Pancreas (tissue), 10 donors: ENCODE measurements at regions not wholly inside any gene's neighbourhood (a gene's known extent, or its start where the extent isn't known, plus 50 kb on each side); places are given as distances from the start of the nearest gene placed in this dataset.

Experiments used
- ATAC-seq, 4 donors: fragments of 200-7000 bp; cut with Tn5 transposase; one replicate each; pipeline versions ENCODE4 v1.8.0 to v1.9.1; 2020; ENCODE audit warnings: mild to moderate bottlenecking in 4 of 4, moderate library complexity in 4 of 4
- DNase-seq, 6 donors: peaks; one replicate each; pipeline ENCODE4 v3.0.0-alpha.2; 2020
- FAIRE-seq: peaks from 2 replicates; lab custom pipeline; 2012; peaks lifted over from hg19 to GRCh38; lab: Jason Lieb, UNC
- H3K27ac ChIP-seq, 4 donors: fragments of 200-600 bp; sonication (generic); 1 replicate in 3 of 4; 2 replicates in 1 of 4; pipeline versions ENCODE4 v1.5.0 to v1.8.0; 2020
- H3K27me3 ChIP-seq, 4 donors: fragments of 200-600 bp; one replicate each; pipeline ENCODE4 v1.8.0; 2021
- H3K36me3 ChIP-seq, 3 donors: fragments of 200-600 bp; sonication (generic) in 1 of 3; one replicate each; pipeline versions ENCODE4 v1.5.0 to v1.8.0; 2020 to 2021
- H3K4me1 ChIP-seq, 3 donors: fragments of 200-600 bp; one replicate each; pipeline ENCODE4 v1.8.0; 2021
- H3K4me3 ChIP-seq, 4 donors: fragments of 200-600 bp; sonication (generic) in 2 of 4; one replicate each; pipeline versions ENCODE4 v1.5.0 to v1.8.0; 2020 to 2021
- H3K9me3 ChIP-seq, 4 donors: fragments of 200-600 bp; one replicate each; pipeline ENCODE4 v1.8.0; 2021
- CTCF ChIP-seq, 4 donors: fragments of 200-600 bp; sonication (generic) in 3 of 4; IDR thresholded peaks; one replicate each; pipeline versions ENCODE4 v1.5.0 to v1.8.0; 2021; ENCODE audit warnings: antibody characterized with exemption in 4 of 4
- WGBS, 2 donors: extraction: QIAGEN DNeasy Blood & Tissue Kit; methylation state at CpG; one replicate each; pipeline ENCODE4 v1.1.7; 2013; 5-methylcytosine and 5-hydroxymethylcytosine counted together
- intact Hi-C, 3 donors: fragments of 100-400 bp; cut with DNase I; formaldehyde crosslinking; loops; one replicate each; pipeline versions ENCODE4 v1.11.1 to v1.14.2; 2022
- donor health status: healthy with polysubstance abuse.
- donor health status: DM: no; HTN: no; CAD: no; lungs with moderate emphysema.
- donor health status: DM: no; HTN: no; CAD: no.
- donor health status: control.
- donor health status: control.
- donor health status: Bipolar disorder and iron deficiency.
- donor health status: DM: yes; HTN: yes; CAD: no.
- donor health status: DM: no; HTN: no; CAD: no.
- donor health status: DM: no; HTN: no; CAD: no.
- donor health status: DM: yes; HTN: yes; CAD: no.

GRCh38 chr2:215498431-215498830 is 62.6 kb upstream of the FN1 start:
- intact Hi-C loops = no loop called here
- no peak for TF ChIP-seq CTCF (IDR thresholded peaks at IDR 0.05)
- 68 to 71% methylated on average over 8 of the region's 8 CpGs for WGBS, 2 donors
- Histone ChIP-seq H3K27me3 (no peaks in the 10 kb centered on the region), H3K4me3 (no peak overlapping the region), H3K36me3 (no peaks in the 10 kb centered on the region), H3K27ac (no peak overlapping the region), H3K9me3 (no peaks in the 10 kb centered on the region), H3K4me1 (no peaks in the 10 kb centered on the region)
- DNase-seq (no peak), FAIRE-seq (no peak), ATAC-seq (no peak)

- ATAC-seq = no peak
- Histone ChIP-seq H3K27me3 (no peaks in the 10 kb centered on the region), H3K4me1 (no peaks in the 10 kb centered on the region), H3K36me3 (no peaks in the 10 kb centered on the region), H3K4me3 (no peak overlapping the region), H3K9me3 (no peaks in the 10 kb centered on the region), H3K27ac (no peak overlapping the region)
- no peak for TF ChIP-seq CTCF (IDR thresholded peaks at IDR 0.05)
- intact Hi-C loops = no loop called here
- FAIRE-seq = no peak
- DNase-seq = no peak
Measured at GRCh38 chr2:215493376-215493775, 57.5 kb upstream of the FN1 start.

GRCh38 chr2:215489288-215489848 is 53.5 kb upstream of the FN1 start:
- Histone ChIP-seq H3K9me3 (no peaks in the 10 kb centered on the region), H3K27me3 (no peaks in the 10 kb centered on the region), H3K27ac (no peak overlapping the region), H3K4me1 (no peaks in the 10 kb centered on the region), H3K36me3 (no peaks in the 10 kb centered on the region), H3K4me3 (no peak overlapping the region)
- intact Hi-C loops = no loop called here
- no peak for DNase-seq
- no peak for ATAC-seq
- 62 to 76% methylated on average over 3 of the region's 3 CpGs for WGBS, 2 donors
- TF ChIP-seq CTCF (IDR thresholded peaks at IDR 0.05) = no peak
- FAIRE-seq = no peak

GRCh38 chr2:215487002-215487372 is 51.1 kb upstream of the FN1 start:
- H3K27me3 ChIP-seq = no peaks in the 10 kb centered on the region
- WGBS, 2 donors = 69 to 74% methylated on average over 4 of the region's 4 CpGs
- ATAC-seq (no peak), DNase-seq (no peak), FAIRE-seq (no peak)
- intact Hi-C loops = no loop called here
- no peaks in the 10 kb centered on the region for H3K9me3 ChIP-seq
- H3K36me3 ChIP-seq = no peaks in the 10 kb centered on the region
- no peak for TF ChIP-seq CTCF (IDR thresholded peaks at IDR 0.05)
- no peaks in the 10 kb centered on the region for H3K4me1 ChIP-seq
- no peak overlapping the region for H3K27ac ChIP-seq
- no peak overlapping the region for H3K4me3 ChIP-seq

GRCh38 chr2:215486291-215487001 is 50.6 kb upstream of the FN1 start:
- no peak for FAIRE-seq
- WGBS, 2 donors = 84 to 85% methylated on average over 2 of the region's 2 CpGs
- Histone ChIP-seq H3K36me3 (no peaks in the 10 kb centered on the region), H3K27me3 (no peaks in the 10 kb centered on the region), H3K4me1 (no peaks in the 10 kb centered on the region), H3K4me3 (no peak overlapping the region), H3K9me3 (no peaks in the 10 kb centered on the region), H3K27ac (no peak overlapping the region)
- TF ChIP-seq CTCF (IDR thresholded peaks at IDR 0.05) = no peak
- intact Hi-C loops = no loop called here
- DNase-seq = no peak
- no peak for ATAC-seq
